Astrocyte (in vitro differentiated cells and primary cell): ENCODE measurements at regions not wholly inside any gene's neighbourhood (a gene's known extent, or its start where the extent isn't known, plus 50 kb on each side); places are given as distances from the start of the nearest gene placed in this dataset.

Experiments used
- DNase-seq: peaks from one replicate; pipeline ENCODE4 v3.0.0-alpha.2; 2010; ENCODE audit warnings: low read depth
- FAIRE-seq: peaks from 2 replicates; lab custom pipeline; 2011; peaks lifted over from hg19 to GRCh38; lab: Jason Lieb, UNC
- H2AFZ ChIP-seq: 2 replicates; pipeline ENCODE4 v1.6.0; 2012; ENCODE audit warnings: low read depth, low read length, inconsistent platforms
- H3K27ac ChIP-seq: 2 replicates; pipeline ENCODE4 v1.5.1; 2011; ENCODE audit warnings: low read depth, low read length, inconsistent platforms
- H3K27me3 ChIP-seq: 2 replicates; pipeline ENCODE4 v1.6.0; 2011; ENCODE audit warnings: low read length, inconsistent platforms; ENCODE audit not compliant: insufficient read depth
- H3K36me3 ChIP-seq: 2 replicates; pipeline ENCODE4 v1.5.1; 2011; ENCODE audit warnings: low read length, inconsistent platforms; ENCODE audit not compliant: insufficient read depth
- H3K4me1 ChIP-seq: 2 replicates; pipeline ENCODE4 v1.5.1; 2011; ENCODE audit warnings: low read length, inconsistent platforms; ENCODE audit not compliant: insufficient read depth
- H3K4me2 ChIP-seq: 2 replicates; pipeline ENCODE4 v1.6.0; 2012; ENCODE audit warnings: low read length, inconsistent platforms
- H3K4me3 ChIP-seq: 2 replicates; pipeline ENCODE4 v1.5.1; 2011; ENCODE audit warnings: low read depth, mild to moderate bottlenecking, low read length, inconsistent platforms; ENCODE audit not compliant: insufficient read depth
- H3K79me2 ChIP-seq: 2 replicates; pipeline ENCODE4 v1.6.0; 2012; ENCODE audit warnings: mild to moderate bottlenecking, low read length, inconsistent platforms; ENCODE audit not compliant: insufficient read depth
- H3K9ac ChIP-seq: 2 replicates; pipeline ENCODE4 v1.6.0; 2012; ENCODE audit warnings: mild to moderate bottlenecking, low read length, inconsistent platforms
- H3K9me3 ChIP-seq: 2 replicates; pipeline ENCODE4 v1.5.1; 2012; ENCODE audit warnings: low read depth, mild to moderate bottlenecking, low read length, inconsistent platforms; ENCODE audit not compliant: insufficient read depth
- H4K20me1 ChIP-seq: 2 replicates; pipeline ENCODE4 v1.6.0; 2012; ENCODE audit warnings: low read length, inconsistent platforms; ENCODE audit not compliant: insufficient read depth
- H3K27ac Mint-ChIP-seq: one replicate; pipeline ENCODE4 v1.8.0; 2021; ENCODE audit warnings: mild to moderate bottlenecking, mixed read lengths; ENCODE audit not compliant: unreplicated experiment
- H3K27me3 Mint-ChIP-seq: one replicate; pipeline ENCODE4 v1.8.0; 2021; ENCODE audit warnings: low read depth, mixed read lengths; ENCODE audit not compliant: unreplicated experiment
- H3K36me3 Mint-ChIP-seq: one replicate; pipeline ENCODE4 v1.8.0; 2021; ENCODE audit warnings: low read depth, mixed read lengths; ENCODE audit not compliant: unreplicated experiment
- H3K4me1 Mint-ChIP-seq: one replicate; pipeline ENCODE4 v1.8.0; 2021; ENCODE audit warnings: low read depth, mixed read lengths; ENCODE audit not compliant: unreplicated experiment
- H3K4me3 Mint-ChIP-seq: one replicate; pipeline ENCODE4 v1.8.0; 2021; ENCODE audit warnings: mild to moderate bottlenecking, moderate library complexity, mixed read lengths; ENCODE audit not compliant: unreplicated experiment
- H3K9me3 Mint-ChIP-seq: one replicate; pipeline ENCODE4 v1.8.0; 2021; ENCODE audit warnings: mild to moderate bottlenecking, mixed read lengths; ENCODE audit not compliant: unreplicated experiment
- CTCF ChIP-seq: IDR thresholded peaks from 2 replicates; pipeline ENCODE4 v1.5.1; 2011; ENCODE audit warnings: low read depth, mild to moderate bottlenecking, inconsistent platforms, low read length, moderate library complexity; ENCODE audit not compliant: insufficient read depth
- EZH2 ChIP-seq: IDR thresholded peaks from 2 replicates; pipeline ENCODE4 v1.6.1; 2012; ENCODE audit warnings: mild to moderate bottlenecking, low read length, inconsistent platforms; ENCODE audit not compliant: insufficient read depth

- Histone ChIP-seq H3K9me3 (no peaks in the 10 kb centered on the region), H3K79me2 (no peaks in the 10 kb centered on the region), H3K9ac (no peak overlapping the region), H3K27me3 (no peaks in the 10 kb centered on the region), H3K36me3 (no peaks in the 10 kb centered on the region), H3K4me1 (no peaks in the 10 kb centered on the region), H3K27ac (no peak overlapping the region), H3K4me3 (no peak overlapping the region), H3K4me2 (no peak overlapping the region), H4K20me1 (no peaks in the 10 kb centered on the region), H2AFZ (no peak overlapping the region)
- TF ChIP-seq EZH2 = no peak
- no peak for TF ChIP-seq CTCF
- Mint-ChIP-seq H3K36me3 (no peaks in the 10 kb centered on the region), H3K4me3 (no peak overlapping the region), H3K27ac (no peak overlapping the region), H3K9me3 (no peaks in the 10 kb centered on the region), H3K27me3 (no peaks in the 10 kb centered on the region), H3K4me1 (no peaks in the 10 kb centered on the region)
- FAIRE-seq = no peak
- DNase-seq = no peak
These were observed 1004.3 kb downstream of the SLITRK5 start for GRCh38 chr13:88675347-88675996.

- Histone ChIP-seq H3K79me2 (no peaks in the 10 kb centered on the region), H3K9me3 (no peaks in the 10 kb centered on the region), H3K4me1 (no peaks in the 10 kb centered on the region), H3K4me2 (no peak overlapping the region), H3K36me3 (no peaks in the 10 kb centered on the region), H3K27ac (no peak overlapping the region), H3K4me3 (no peak overlapping the region), H3K27me3 (no peaks in the 10 kb centered on the region), H3K9ac (no peak overlapping the region), H4K20me1 (no peaks in the 10 kb centered on the region), H2AFZ (no peak overlapping the region)
- Mint-ChIP-seq H3K27ac (no peak overlapping the region), H3K36me3 (no peaks in the 10 kb centered on the region), H3K9me3 (no peaks in the 10 kb centered on the region), H3K4me1 (no peaks in the 10 kb centered on the region), H3K4me3 (no peak overlapping the region), H3K27me3 (no peaks in the 10 kb centered on the region)
- DNase-seq (no peak), FAIRE-seq (no peak)
- no peak for TF ChIP-seq EZH2
- no peak for TF ChIP-seq CTCF
These were observed 1004.8 kb downstream of the SLITRK5 start for GRCh38 chr13:88676016-88676415.

- FAIRE-seq (no peak), DNase-seq (no peak)
- Histone ChIP-seq H3K27ac (no peak overlapping the region), H3K9ac (no peak overlapping the region), H4K20me1 (no peaks in the 10 kb centered on the region), H2AFZ (no peak overlapping the region), H3K4me1 (no peaks in the 10 kb centered on the region), H3K9me3 (no peaks in the 10 kb centered on the region), H3K79me2 (no peaks in the 10 kb centered on the region), H3K27me3 (no peaks in the 10 kb centered on the region), H3K36me3 (no peaks in the 10 kb centered on the region), H3K4me3 (no peak overlapping the region), H3K4me2 (no peak overlapping the region)
- no peak overlapping the region for H3K4me3 Mint-ChIP-seq
- no peaks in the 10 kb centered on the region for H3K27me3 Mint-ChIP-seq
- H3K4me1 Mint-ChIP-seq = no peaks in the 10 kb centered on the region
- H3K27ac Mint-ChIP-seq = no peak overlapping the region
- H3K36me3 Mint-ChIP-seq = no peaks in the 10 kb centered on the region
- TF ChIP-seq EZH2 (no peak), CTCF (no peak)
- H3K9me3 Mint-ChIP-seq = no peaks in the 10 kb centered on the region
These were observed 1014.3 kb downstream of the SLITRK5 start for GRCh38 chr13:88685459-88685858.
